Activated CD4-positive, alpha-beta T cell treated with anti-CD3 and anti-CD28 coated beads, Interleukin-2, amount 10 ng/mL, durations not matched to agents 7 days and 5 days (primary cell): ENCODE measurements at regions not wholly inside any gene's neighbourhood (a gene's known extent, or its start where the extent isn't known, plus 50 kb on each side); places are given as distances from the start of the nearest gene placed in this dataset.

ENCODE experiments used
- CTCF ChIA-PET: fragments of 350-600 bp; sonication (Branson Sonifier 250); formaldehyde crosslinking; loops from one replicate; lab custom pipeline; 2021; ENCODE audit warnings: antibody characterized with exemption; lab: Charles Lee
- POLR2A ChIA-PET: fragments of 350-600 bp; sonication (Branson Sonifier 250); formaldehyde crosslinking; loops from one replicate; lab custom pipeline; 2021; ENCODE audit warnings: antibody characterized with exemption; lab: Charles Lee
- DNase-seq: peaks from one replicate; pipeline ENCODE4 v3.0.0-alpha.2; 2020
- H3K27ac Mint-ChIP-seq: one replicate; pipeline ENCODE4 v1.8.0; 2021; ENCODE audit warnings: mild to moderate bottlenecking, moderate library complexity, mixed read lengths
- H3K27me3 Mint-ChIP-seq: one replicate; pipeline ENCODE4 v1.8.0; 2021; ENCODE audit warnings: mixed read lengths
- H3K36me3 Mint-ChIP-seq: one replicate; pipeline ENCODE4 v1.8.0; 2021; ENCODE audit warnings: low read depth, mixed read lengths
- H3K4me1 Mint-ChIP-seq: one replicate; pipeline ENCODE4 v1.8.0; 2021; ENCODE audit warnings: mixed read lengths
- H3K4me3 Mint-ChIP-seq: one replicate; pipeline ENCODE4 v1.8.0; 2021; ENCODE audit warnings: mild to moderate bottlenecking, moderate library complexity, mixed read lengths
- H3K9me3 Mint-ChIP-seq: one replicate; pipeline ENCODE4 v1.8.0; 2021; ENCODE audit warnings: mixed read lengths

- Mint-ChIP-seq H3K4me1 (no peaks in the 10 kb centered on the region), H3K36me3 (no peaks in the 10 kb centered on the region), H3K4me3 (no peak overlapping the region), H3K9me3 (peaks cover 3% of the 10 kb centered on the region), H3K27me3 (no peaks in the 10 kb centered on the region), H3K27ac (no peak overlapping the region)
- POLR2A ChIA-PET, result no interaction called here
- no peak for DNase-seq
- CTCF ChIA-PET, result no interaction called here
These were observed 843.6 kb downstream of the ADGRL2 start for GRCh38 chr1:82644186-82644915.

- Mint-ChIP-seq H3K27ac (no peak overlapping the region), H3K9me3 (peaks cover 3% of the 10 kb centered on the region), H3K36me3 (no peaks in the 10 kb centered on the region), H3K4me3 (no peak overlapping the region), H3K27me3 (no peaks in the 10 kb centered on the region), H3K4me1 (no peaks in the 10 kb centered on the region)
- CTCF ChIA-PET, result no interaction called here
- POLR2A ChIA-PET, result no interaction called here
- no peak for DNase-seq
These were observed 839.6 kb downstream of the ADGRL2 start for GRCh38 chr1:82640352-82640751.

GRCh38 chr1:82634266-82634665 lies 833.5 kb downstream of the ADGRL2 start:
- Mint-ChIP-seq H3K27ac (no peak overlapping the region), H3K36me3 (no peaks in the 10 kb centered on the region), H3K9me3 (no peaks in the 10 kb centered on the region), H3K4me1 (no peaks in the 10 kb centered on the region), H3K27me3 (no peaks in the 10 kb centered on the region), H3K4me3 (no peak overlapping the region)
- POLR2A ChIA-PET, result no interaction called here
- DNase-seq, result no peak
- CTCF ChIA-PET, result no interaction called here

GRCh38 chr1:82632155-82632554 lies 831.4 kb downstream of the ADGRL2 start:
- H3K9me3 Mint-ChIP-seq, result no peaks in the 10 kb centered on the region
- CTCF ChIA-PET, result interaction anchor here (0.6 kb wide), 1 partner anchor 145 kb away, joined by 5 read pairs; no protein-coding TSS in a partner anchor
- H3K27ac Mint-ChIP-seq, result no peak overlapping the region
- POLR2A ChIA-PET, result no interaction called here
- no peaks in the 10 kb centered on the region for H3K36me3 Mint-ChIP-seq
- no peaks in the 10 kb centered on the region for H3K4me1 Mint-ChIP-seq
- H3K27me3 Mint-ChIP-seq, result no peaks in the 10 kb centered on the region
- DNase-seq, result no peak
- no peak overlapping the region for H3K4me3 Mint-ChIP-seq

- Mint-ChIP-seq H3K4me3 (no peak overlapping the region), H3K27ac (no peak overlapping the region), H3K9me3 (peaks cover 9% of the 10 kb centered on the region), H3K27me3 (no peaks in the 10 kb centered on the region), H3K36me3 (no peaks in the 10 kb centered on the region), H3K4me1 (no peaks in the 10 kb centered on the region)
- ChIA-PET POLR2A (no interaction called here), CTCF (no interaction called here)
- no peak for DNase-seq
These were observed 828.2 kb downstream of the ADGRL2 start for GRCh38 chr1:82628887-82629286.

- no peak overlapping the region for H3K4me3 Mint-ChIP-seq
- H3K4me1 Mint-ChIP-seq, result no peaks in the 10 kb centered on the region
- POLR2A ChIA-PET, result no interaction called here
- no peak overlapping the region for H3K27ac Mint-ChIP-seq
- no peaks in the 10 kb centered on the region for H3K36me3 Mint-ChIP-seq
- CTCF ChIA-PET, result no interaction called here
- no peak for DNase-seq
- peaks cover 9% of the 10 kb centered on the region for H3K9me3 Mint-ChIP-seq
- H3K27me3 Mint-ChIP-seq, result no peaks in the 10 kb centered on the region
These were observed 824.8 kb downstream of the ADGRL2 start for GRCh38 chr1:82625537-82625936.

- Mint-ChIP-seq H3K27me3 (no peaks in the 10 kb centered on the region), H3K9me3 (peaks cover 3% of the 10 kb centered on the region), H3K27ac (no peak overlapping the region), H3K4me3 (no peak overlapping the region), H3K36me3 (no peaks in the 10 kb centered on the region), H3K4me1 (no peaks in the 10 kb centered on the region)
- POLR2A ChIA-PET, result no interaction called here
- CTCF ChIA-PET, result no interaction called here
- DNase-seq, result no peak
These were observed 820.3 kb downstream of the ADGRL2 start for GRCh38 chr1:82621076-82621475.

- ChIA-PET POLR2A (no interaction called here), CTCF (no interaction called here)
- no peaks in the 10 kb centered on the region for H3K36me3 Mint-ChIP-seq
- H3K4me1 Mint-ChIP-seq, result no peaks in the 10 kb centered on the region
- H3K4me3 Mint-ChIP-seq, result no peak overlapping the region
- H3K27me3 Mint-ChIP-seq, result no peaks in the 10 kb centered on the region
- H3K27ac Mint-ChIP-seq, result no peak overlapping the region
- DNase-seq, result no peak
- no peaks in the 10 kb centered on the region for H3K9me3 Mint-ChIP-seq
These were observed 813.4 kb downstream of the ADGRL2 start for GRCh38 chr1:82614090-82614489.

GRCh38 chr1:82612986-82613385 lies 812.3 kb downstream of the ADGRL2 start:
- no peak overlapping the region for H3K4me3 Mint-ChIP-seq
- DNase-seq, result no peak
- ChIA-PET CTCF (no interaction called here), POLR2A (no interaction called here)
- no peaks in the 10 kb centered on the region for H3K36me3 Mint-ChIP-seq
- no peak overlapping the region for H3K27ac Mint-ChIP-seq
- H3K4me1 Mint-ChIP-seq, result no peaks in the 10 kb centered on the region
- H3K9me3 Mint-ChIP-seq, result no peaks in the 10 kb centered on the region
- H3K27me3 Mint-ChIP-seq, result no peaks in the 10 kb centered on the region

- DNase-seq, result no peak
- Mint-ChIP-seq H3K27me3 (no peaks in the 10 kb centered on the region), H3K4me3 (no peak overlapping the region), H3K9me3 (no peaks in the 10 kb centered on the region), H3K36me3 (no peaks in the 10 kb centered on the region), H3K4me1 (no peaks in the 10 kb centered on the region), H3K27ac (no peak overlapping the region)
- POLR2A ChIA-PET, result no interaction called here
- CTCF ChIA-PET, result no interaction called here
These were observed 805.8 kb downstream of the ADGRL2 start for GRCh38 chr1:82606546-82606945.

- POLR2A ChIA-PET, result no interaction called here
- CTCF ChIA-PET, result no interaction called here
- DNase-seq, result no peak
- Mint-ChIP-seq H3K36me3 (no peaks in the 10 kb centered on the region), H3K4me3 (no peak overlapping the region), H3K27ac (no peak overlapping the region), H3K27me3 (no peaks in the 10 kb centered on the region), H3K4me1 (no peaks in the 10 kb centered on the region), H3K9me3 (no peaks in the 10 kb centered on the region)
These were observed 803.8 kb downstream of the ADGRL2 start for GRCh38 chr1:82604524-82604923.

GRCh38 chr1:82600314-82600713 lies 799.6 kb downstream of the ADGRL2 start:
- POLR2A ChIA-PET, result no interaction called here
- H3K4me1 Mint-ChIP-seq, result peaks cover 5% of the 10 kb centered on the region
- CTCF ChIA-PET, result no interaction called here
- no peak for DNase-seq
- no peak overlapping the region for H3K27ac Mint-ChIP-seq
- H3K27me3 Mint-ChIP-seq, result no peaks in the 10 kb centered on the region
- no peak overlapping the region for H3K4me3 Mint-ChIP-seq
- no peaks in the 10 kb centered on the region for H3K9me3 Mint-ChIP-seq
- H3K36me3 Mint-ChIP-seq, result no peaks in the 10 kb centered on the region

- Mint-ChIP-seq H3K4me3 (no peak overlapping the region), H3K4me1 (peaks cover 5% of the 10 kb centered on the region), H3K27me3 (no peaks in the 10 kb centered on the region), H3K36me3 (no peaks in the 10 kb centered on the region), H3K9me3 (no peaks in the 10 kb centered on the region), H3K27ac (no peak overlapping the region)
- DNase-seq, result no peak
- CTCF ChIA-PET, result no interaction called here
- POLR2A ChIA-PET, result no interaction called here
These were observed 798.1 kb downstream of the ADGRL2 start for GRCh38 chr1:82598812-82599211.

- Mint-ChIP-seq H3K36me3 (no peaks in the 10 kb centered on the region), H3K4me1 (peaks cover 5% of the 10 kb centered on the region), H3K4me3 (no peak overlapping the region), H3K27me3 (no peaks in the 10 kb centered on the region), H3K27ac (no peak overlapping the region), H3K9me3 (no peaks in the 10 kb centered on the region)
- ChIA-PET POLR2A (no interaction called here), CTCF (no interaction called here)
- DNase-seq, result no peak
These were observed 797.6 kb downstream of the ADGRL2 start for GRCh38 chr1:82598337-82598736.
